HG02885 (cell line): ENCODE measurements at regions not wholly inside any gene's neighbourhood (a gene's known extent, or its start where the extent isn't known, plus 50 kb on each side); places are given as distances from the start of the nearest gene placed in this dataset.

ENCODE experiments used
- ATAC-seq: cut with Tn5 transposase; IDR thresholded peaks from one replicate; pipeline ENCODE4 v1.9.1; 2021; ENCODE audit warnings: mild to moderate bottlenecking; ENCODE audit not compliant: unreplicated experiment, poor library complexity

DNA sequence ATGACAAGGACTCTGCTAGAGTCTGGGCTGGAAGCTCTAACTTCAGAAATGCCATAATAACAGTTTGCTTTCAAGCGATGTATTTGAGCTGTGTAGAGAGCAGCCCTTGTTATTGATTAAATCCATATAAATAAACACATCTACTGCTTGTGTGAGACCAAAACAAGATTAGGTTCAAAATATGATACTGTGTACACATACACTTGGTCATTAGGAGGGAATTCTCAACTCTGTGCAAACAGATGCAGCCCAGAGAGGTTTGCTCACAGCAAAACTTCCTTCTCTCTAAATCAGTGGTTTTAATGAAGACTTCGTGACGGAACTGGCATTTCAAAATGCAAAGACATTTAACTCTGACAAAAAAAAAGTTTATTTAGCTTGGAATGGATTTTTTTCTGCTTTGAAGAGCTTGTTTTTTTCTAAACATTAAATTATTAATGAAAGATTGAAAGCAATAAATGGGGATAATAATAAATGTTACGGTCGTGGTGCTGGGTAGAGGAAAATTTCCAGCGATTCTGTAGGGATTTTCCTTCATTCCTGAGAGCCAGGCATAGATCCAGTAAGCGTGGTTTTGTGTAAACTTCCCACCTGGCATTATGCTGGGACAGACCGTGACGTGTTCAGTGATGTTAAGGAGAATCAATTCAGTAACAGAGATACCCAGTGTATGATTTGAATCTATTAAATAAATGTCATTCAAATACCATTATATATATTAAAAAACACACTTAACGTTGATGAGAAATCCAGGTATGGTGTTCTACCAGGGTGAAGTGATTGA is 213.7 kb downstream of the TEX29 start:
- no peak for ATAC-seq

DNA sequence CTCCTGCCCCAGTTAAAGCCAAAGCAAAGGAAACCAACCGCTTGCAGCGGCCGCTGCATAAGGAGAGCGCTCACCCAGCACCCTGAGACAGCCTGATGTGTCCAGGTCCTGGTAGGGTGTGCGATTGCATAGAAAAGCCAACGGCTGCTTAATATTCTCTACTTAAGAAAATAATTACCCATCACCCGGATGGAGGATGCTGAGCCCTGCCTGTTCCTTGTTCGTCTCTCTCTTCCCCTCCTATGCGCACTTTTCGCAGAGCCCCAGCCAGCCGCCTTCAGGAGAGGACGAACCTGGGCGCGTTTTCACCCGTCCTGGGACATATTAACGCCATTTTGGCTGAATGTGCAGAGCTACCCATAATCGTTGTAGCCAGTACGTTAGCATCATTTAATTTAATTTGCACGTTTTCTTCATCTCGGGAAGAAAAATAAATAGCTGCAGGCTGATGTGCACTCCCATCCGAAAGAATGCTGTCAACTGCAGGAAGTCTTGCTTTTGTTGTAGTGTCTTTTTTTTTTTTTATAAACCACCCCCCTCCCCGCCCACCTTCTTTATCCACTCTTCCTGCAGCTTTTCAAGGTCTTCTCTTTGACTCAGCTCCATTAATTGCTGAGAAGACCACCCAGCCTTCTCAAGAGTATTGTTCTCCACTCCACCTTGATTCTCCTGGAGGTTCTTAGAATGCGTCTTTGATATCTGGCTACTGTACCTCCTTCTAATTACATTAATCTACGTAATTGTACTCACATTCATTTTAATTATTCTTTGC is 214.5 kb downstream of the TEX29 start:
- no peak for ATAC-seq

DNA sequence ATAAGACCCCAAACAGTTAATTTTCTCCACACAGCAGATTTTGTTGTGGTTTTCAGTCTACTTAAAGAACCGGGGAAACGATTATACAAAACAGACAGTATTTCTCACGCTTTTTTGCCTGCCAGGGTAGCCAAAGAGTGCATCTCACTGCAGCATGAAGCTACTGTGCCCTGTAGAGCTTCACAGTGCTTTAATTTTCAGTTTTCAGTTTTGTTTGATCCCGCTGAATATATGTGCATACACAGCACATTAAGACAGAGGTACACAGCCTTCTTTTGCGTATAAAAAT is 215.0 kb downstream of the TEX29 start:
- ATAC-seq = no peak

DNA sequence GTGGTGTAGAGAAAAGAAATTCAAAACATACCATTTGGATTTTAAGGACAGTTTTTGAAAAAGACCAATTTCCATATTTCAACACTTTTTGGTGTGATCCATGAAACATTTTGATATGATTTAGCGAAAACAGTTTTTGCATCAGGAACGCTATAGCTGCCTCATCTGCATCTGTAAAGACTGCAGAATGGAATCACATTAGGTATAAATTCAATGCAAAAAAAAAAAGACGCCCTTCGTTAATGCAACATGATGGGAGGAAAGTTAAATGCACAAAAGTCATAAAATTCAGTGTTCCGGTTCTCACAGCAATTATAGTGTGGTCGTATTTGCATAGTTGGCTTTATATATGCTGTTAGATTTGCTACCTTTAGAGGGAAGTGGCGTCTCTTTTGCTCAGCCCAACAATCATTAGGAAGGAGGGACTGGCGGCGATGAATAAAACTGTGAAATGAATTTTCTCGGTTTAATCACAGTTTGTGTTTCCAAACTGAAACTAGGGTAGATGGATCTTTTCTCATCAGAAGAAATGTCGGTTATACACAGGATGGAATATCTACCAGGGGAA is 215.7 kb downstream of the TEX29 start:
- no peak for ATAC-seq

DNA sequence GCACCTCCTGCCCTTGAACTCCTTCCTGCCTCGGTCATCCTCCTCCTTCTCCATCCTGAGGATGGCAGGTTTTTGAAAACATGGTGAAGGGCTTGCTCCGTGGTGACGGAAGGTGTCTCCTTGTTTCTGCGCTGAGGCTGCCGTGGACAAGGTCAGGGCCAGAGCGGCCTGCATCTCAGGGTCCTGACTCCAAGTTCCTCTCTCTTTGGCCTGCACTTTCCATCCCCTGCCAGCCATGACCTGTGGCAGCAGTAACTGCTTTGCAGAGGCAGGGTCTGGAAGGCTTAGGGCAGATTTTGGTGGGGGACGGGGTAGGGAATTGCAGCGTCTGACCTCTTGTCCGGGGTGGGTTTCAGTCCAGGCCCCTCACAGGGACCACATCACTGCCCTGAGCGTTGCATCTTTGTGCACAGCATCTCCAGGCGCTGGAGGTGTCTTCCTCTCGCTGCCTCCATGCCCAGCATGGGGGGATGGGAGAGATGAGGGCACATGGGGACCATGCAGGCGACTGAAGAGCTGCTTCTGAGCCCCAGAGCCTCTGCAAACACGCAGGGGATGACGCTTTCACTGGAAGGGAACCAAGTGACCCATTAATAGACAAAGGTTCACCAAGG is 216.8 kb downstream of the TEX29 start:
- ATAC-seq = no peak

DNA sequence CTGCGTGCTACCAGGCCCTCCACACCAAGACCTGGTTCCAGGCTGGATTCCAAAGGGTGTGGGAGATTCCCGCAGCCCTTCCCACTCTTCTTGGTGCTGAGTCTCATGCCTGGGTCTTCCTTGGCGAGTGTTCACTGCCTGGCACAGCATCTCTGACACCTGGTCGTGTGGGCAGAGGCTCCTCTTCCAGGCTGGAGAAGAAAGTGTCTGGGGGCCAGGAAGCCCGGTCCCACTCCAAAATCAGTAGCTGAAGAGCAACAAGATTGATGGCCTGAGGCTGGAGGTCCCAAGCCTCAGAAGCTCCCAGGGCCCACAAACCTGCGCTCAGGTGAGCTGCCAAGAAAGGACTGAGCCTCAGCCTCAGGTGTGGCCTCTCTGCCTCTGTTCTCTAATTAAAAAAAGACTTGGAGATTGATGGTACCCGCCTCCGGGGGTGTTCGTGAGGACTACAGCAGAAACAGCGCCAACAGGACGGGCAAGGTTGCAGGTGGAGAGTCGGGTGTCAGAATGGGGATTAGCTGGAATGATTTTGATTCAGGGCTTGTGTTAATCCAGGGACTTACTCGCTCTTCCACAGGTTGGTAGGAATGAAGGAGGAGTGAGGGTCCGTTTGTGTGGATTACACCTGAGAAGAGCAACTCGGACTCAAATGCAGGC is 217.5 kb downstream of the TEX29 start:
- ATAC-seq = no peak

DNA sequence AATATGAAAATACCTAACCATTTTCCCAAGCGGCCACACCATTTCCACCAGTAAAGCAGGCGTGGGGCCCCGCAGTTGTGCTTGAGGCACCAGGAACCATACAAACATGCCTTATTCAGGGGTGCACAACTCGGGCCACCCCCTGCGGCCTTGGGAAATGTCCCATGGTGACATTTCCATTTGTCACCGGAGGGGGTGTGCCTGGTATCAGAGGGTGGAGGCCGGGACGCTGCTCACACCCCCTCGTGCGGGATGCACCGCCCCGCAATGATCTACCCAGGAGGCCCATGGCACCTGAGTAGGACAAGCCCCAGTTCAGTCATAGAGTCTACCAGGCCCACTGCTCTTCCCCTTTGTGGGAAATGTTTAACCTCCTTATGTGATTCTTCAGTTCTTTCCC is 218.8 kb downstream of the TEX29 start:
- ATAC-seq = no peak

DNA sequence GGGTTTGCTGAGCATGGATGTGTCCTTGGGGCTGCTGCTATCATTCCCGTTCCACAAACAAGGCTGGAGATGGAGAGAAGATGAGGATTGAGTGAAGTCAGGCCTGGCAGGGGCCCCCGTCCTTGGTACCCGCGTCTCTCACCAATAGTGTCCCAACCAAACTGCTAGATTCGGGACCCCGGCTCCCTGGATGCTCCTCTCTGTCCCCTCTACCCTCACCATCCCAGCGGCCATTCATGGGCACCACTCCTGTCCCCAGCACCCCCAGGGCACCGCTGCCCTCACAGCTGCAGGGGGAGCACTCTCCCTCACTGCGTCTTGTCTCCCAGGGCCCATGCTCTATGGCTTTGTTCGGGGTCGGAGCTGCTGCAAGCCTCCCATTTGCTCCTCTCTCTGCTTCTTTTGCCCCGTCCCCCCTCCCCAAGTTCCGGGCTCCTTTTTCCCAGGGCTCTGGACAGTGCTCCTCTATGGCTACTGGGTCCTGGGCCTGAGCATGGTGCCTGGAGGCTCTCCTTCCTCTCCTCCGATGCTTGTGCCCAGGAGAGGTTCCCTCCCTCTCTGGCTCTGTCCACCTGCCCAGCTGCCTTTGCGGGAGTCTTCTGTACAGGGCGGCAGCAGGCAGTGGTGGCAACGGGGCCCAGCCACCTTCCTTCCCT is 219.5 kb downstream of the TEX29 start:
- no peak for ATAC-seq

DNA sequence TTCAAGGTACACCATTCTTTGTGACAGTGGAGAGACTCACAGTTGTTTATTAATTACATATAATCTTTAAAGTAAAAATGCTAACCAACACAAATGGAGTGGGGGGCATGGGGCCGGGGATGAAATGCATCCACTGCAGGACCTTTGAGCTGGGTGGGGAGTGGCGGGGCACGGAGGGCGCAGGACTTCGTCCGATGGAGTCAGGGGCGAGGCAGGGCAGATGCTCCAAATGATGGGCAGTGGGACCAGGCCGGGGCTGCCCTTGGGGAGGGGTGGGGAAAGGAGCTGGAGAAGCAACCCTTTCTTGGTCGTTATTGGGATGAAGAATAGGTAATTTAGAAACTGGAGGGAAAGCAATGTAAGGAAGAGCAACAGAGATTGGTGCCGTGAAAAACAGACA is 220.0 kb downstream of the TEX29 start:
- no peak for ATAC-seq

DNA sequence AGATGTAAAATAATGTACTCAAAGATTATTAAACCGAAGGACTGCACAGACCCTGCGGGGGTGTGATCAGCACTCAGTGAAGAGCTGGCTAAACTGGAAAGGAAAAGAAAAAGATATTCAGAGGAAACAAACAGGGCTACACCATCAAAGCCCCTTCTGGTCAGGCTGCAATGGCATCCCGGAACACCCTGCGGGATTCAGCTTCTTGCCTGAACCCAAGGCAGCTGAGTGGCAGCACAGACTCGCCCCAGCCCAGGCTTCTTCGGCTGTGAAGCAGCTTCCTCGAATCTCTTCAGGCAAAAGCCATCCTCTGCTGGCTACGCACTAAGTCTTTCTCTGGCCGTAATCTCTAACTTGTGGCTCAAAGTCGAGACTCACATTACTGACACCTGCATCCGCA is 220.9 kb downstream of the TEX29 start:
- no peak for ATAC-seq

DNA sequence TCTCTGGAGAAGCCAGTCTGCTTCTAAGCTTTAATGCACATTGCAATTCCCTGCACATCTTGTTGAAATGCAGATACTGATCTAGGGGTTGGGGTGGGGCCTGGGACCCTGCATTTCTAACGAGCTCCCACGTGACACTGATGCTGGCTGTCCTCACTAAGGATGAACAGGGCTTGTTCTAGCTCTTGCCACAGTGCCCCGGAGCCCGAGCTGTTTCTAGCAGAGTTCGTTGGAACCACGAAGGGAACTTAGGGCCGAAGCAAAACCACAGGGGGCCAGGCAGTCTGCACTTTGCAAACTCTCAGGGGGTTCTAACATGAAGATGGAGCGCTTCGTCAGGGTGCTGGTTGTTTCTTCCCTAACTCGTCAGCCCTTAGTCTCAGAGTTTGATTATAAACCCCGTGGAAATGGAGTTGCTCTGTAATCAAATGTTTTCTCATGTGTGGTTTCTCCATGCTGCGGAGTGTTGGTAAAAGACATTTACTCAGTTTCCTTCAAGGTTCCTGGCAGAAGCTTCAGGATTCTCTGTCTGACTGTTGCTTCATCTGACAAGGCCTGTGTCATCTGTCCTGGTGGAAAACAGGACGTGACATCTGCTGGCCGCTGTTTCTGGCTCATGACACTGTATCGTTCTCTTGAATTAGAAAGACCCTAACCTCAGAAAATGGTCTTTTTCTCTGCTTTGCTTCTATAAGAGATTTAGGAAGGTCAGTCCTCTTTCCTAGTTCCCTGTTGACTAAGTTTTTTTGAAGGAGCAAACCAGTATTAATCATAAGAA is 221.5 kb downstream of the TEX29 start:
- no peak for ATAC-seq

DNA sequence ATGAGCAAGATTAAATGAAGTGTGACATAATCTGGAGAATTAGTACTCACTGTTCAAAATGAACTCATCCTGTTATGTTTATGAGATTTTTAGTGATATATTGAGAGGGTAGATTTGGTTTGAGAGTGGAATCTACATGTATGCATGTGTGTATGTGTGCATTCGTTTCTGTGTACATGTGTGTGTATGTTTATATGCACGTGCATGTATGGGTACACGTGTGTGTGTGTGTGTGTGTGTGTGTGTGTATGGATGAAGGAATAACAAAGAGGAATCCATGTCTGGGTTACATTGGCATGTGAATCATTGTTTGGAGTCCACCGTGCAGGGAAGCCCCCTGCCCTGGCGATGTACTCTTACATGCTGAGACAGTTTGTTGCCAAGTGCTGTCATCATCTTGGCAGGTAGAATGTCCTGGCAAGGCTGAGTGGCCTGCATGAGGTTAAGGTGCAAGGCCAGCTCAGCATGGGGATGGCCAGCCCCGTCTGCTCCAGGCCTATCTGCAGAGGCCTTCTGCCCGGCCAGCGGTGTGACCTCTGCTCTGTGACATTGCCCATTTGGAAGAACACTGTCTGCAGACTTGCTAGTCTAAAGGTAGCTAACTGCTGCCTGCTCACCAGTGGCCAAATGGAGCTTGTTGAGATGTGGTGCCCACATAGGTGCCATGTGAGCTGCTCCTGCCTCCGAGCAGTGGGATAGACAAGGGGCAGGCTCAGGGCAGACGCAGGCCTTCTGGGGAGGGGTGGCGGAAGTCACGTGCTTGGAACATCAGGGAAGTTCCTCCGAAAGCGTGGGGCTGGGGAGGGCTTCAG is 222.3 kb downstream of the TEX29 start:
- no peak for ATAC-seq

DNA sequence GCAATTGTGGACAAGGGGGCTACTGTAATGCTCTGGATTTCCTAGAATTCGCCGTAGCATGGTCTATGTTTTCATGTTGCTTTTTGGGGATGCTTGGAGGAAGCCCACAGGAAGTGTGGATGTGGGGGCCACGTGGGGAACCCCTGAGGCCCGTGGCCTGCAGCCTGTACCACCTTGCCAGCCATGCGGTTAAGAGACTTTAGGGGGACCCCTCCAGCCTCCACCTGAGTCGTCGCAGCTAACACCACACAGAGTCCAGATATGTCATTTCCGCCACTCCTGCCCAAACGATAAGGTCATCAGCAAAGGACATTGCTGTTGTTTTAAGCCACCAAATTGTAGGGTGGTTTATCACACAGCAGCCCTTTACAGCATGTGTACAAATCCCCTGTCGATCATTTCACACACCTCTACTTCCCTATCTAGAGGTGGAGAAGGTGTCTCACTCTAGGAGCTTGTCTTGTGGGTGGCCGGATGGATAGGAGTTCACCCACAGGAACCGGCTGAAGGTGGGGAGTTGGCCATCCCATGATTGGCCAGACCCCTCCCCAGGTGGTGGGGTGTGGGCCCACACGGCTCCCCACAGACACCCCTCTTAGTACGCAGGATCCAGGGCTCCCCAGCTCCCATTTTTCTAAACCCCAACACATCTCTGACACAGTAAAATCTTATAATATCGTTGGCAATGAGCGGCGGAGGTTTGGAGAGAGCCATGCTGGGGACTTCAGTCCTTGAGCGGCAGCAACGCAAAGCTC is 226.7 kb downstream of the TEX29 start:
- ATAC-seq = no peak

DNA sequence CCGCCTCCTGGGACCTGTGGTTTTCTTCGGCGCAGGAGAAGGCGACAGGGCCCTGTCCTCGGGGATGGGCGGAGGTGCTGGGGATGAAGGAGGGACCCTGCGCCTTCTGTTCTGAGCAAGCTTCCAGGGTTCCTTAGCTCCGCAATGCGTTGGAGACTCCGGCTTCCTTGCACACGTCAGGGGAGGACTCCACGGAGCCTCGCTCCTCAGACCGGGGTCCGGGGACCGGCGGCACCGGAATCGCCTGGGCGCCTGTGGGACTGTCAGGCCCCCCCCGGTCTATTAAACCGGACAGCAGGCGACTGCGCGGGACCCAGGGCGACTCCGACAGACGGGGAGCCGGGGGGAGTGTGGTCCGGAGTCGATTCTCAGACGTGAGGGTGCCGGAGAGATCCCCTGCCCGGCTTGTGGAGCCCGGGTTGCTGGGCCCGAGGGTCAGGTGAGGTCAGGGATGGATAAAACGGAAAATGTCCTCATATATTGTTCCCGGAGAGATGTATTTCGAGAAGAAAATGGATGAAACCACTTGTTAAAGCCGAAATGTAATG is 227.4 kb downstream of the TEX29 start:
- ATAC-seq = no peak

DNA sequence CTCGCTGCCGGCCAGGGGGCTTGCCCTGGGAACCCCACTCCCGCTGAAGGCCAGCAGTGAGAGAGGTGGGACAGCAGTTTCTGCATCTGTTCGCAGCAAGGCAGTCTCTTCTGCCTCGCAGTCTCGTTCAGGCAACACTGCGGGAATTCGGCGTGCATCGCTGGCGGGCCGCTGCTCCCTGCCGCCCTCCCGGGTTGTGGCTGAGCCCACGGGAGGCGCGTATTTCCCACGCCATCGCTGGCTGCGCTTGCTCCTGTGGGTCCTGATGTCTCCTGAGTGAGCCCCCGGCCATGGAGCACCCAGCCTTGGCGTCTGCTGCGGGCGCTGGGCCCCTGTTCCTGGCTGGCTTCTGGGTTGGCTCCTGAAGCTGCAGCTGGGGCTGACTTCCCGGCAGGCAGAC is 227.9 kb downstream of the TEX29 start:
- no peak for ATAC-seq

DNA sequence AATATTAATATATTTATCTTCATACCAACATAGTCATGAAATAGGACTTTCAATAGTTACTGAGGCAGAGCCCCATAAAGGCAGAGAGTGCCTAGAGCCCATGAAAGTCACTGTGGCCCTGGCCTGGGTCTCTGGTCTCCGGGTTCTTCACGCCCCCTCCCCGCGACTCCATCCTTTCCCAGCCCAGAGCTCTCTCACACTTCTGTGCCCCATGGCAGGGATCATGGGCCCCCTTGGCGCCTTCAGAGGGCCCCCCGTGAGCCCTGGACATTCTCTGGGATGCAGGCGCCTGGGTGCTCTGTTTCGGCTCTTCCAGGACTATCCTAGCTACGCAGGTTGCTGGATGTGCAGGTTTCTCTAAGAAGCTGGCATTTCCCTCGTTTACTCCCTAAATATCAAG is 228.4 kb downstream of the TEX29 start:
- ATAC-seq = no peak

DNA sequence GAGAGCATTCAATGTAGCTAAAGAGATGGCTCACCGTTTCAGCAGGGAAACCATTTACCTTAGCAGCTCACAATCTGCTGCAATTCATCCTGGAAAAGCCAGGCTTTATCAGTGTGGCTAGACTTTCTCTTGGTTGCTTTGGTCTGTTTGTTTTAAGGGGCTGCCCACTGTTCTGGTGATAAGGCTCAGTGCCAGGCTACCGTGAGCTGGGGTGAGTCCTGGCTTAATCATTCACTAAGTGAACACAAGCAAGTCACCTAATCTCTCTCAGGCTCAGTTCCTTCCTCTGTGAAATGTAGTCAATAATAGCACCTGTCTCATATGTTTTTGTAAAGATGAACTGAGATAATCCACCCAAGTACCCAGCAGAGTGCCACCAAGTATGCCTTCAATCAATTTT is 229.0 kb downstream of the TEX29 start:
- no peak for ATAC-seq

DNA sequence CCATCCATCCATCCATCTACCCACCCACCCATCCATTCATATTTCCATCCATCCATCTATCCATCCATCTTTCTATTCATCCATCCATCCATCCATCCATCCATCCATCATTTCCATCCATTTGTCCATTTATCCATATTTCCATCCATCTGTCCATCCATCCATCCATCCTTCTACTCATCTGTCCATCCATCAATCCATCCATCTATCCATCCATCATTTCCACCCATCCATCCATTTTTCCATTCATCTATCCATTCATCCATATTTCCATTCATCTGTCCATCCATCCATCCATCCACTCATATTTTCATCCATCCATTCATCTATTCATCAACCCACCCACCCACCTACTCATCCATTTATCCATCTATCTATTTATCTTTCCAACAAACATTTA is 229.6 kb downstream of the TEX29 start:
- ATAC-seq = no peak
